ENCODE measurements at regions not wholly inside any gene's neighbourhood (a gene's known extent, or its start where the extent isn't known, plus 50 kb on each side); places are given as distances from the start of the nearest gene placed in this dataset.

- DNase-seq, result no peak
- 74 to 86% methylated on average over 3 of the region's 3 CpGs for WGBS, 2 donors (ENCODE audit: low coverage in 1 of 2)
- H3K27ac ChIP-seq, result no peak overlapping the region
- H3K27me3 ChIP-seq, result no peaks in the 10 kb centered on the region
- intact Hi-C loops (cut with DNase I; ENCODE audit: low total_unique reads) (no loop called here), in situ Hi-C loops (cut with MboI; ENCODE audit: low pct_ligation_motif_present in 1 of 4, low pct_unique_long_range_greater_than_20kb in 1 of 4, low sequenced_read_pairs in 3 of 4) (no loop called here)
- TF ChIP-seq CTCF (IDR thresholded peaks at IDR 0.05) (no peak), EP300 (IDR thresholded peaks at IDR 0.05; ENCODE audit: low read depth) (no peak), POLR2AphosphoS5 (IDR thresholded peaks at IDR 0.05) (no peak), POLR2A (IDR thresholded peaks at IDR 0.05) (no peak)
- H3K36me3 ChIP-seq, result no peaks in the 10 kb centered on the region
- no peaks in the 10 kb centered on the region for H3K9me3 ChIP-seq
- no peaks in the 10 kb centered on the region for H3K4me1 ChIP-seq
- H3K4me3 ChIP-seq, result no peak overlapping the region
Measured at GRCh38 chr6:67221226-67221625, 1413.9 kb upstream of the ADGRB3 start.

DNA sequence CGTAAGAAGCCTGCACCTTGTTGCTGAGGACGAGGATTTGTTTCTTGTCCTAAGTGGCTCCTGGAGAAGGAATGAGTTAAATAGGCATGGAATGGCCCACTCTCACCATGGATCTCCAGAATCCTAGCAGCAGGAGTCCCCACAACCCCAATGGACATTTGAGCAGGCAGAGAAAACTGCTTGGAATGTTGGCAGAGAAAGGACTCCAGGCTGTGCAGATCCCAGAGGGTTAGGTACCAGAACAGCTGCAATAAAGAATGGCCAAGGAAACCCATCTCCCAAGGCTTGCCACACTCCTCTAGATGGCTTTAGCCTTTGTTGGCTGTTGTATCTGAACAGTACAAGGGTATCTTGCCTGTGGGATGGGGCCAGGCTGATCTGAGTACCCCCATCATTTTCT lies 1415.7 kb upstream of the ADGRB3 start:
- no peak for DNase-seq
- Histone ChIP-seq H3K9me3 (no peaks in the 10 kb centered on the region), H3K4me1 (no peaks in the 10 kb centered on the region), H3K27me3 (no peaks in the 10 kb centered on the region), H3K27ac (no peak overlapping the region), H3K4me3 (no peak overlapping the region), H3K36me3 (no peaks in the 10 kb centered on the region)
- intact Hi-C loops (cut with DNase I; ENCODE audit: low total_unique reads) (no loop called here), in situ Hi-C loops (cut with MboI; ENCODE audit: low pct_ligation_motif_present in 1 of 4, low pct_unique_long_range_greater_than_20kb in 1 of 4, low sequenced_read_pairs in 3 of 4) (no loop called here)
- TF ChIP-seq POLR2AphosphoS5 (IDR thresholded peaks at IDR 0.05) (no peak), EP300 (IDR thresholded peaks at IDR 0.05; ENCODE audit: low read depth) (no peak), CTCF (IDR thresholded peaks at IDR 0.05) (no peak), POLR2A (IDR thresholded peaks at IDR 0.05) (no peak)
- 91% methylated on average over 2 of the region's 2 CpGs; no CpG with 5 or more reads in 1 of the 2 donors for WGBS, 2 donors (ENCODE audit: low coverage in 1 of 2)

GRCh38 chr6:67212584-67212983 lies 1422.5 kb upstream of the ADGRB3 start:
- intact Hi-C loops (cut with DNase I; ENCODE audit: low total_unique reads), result no loop called here
- in situ Hi-C loops (cut with MboI; ENCODE audit: low pct_ligation_motif_present in 1 of 4, low pct_unique_long_range_greater_than_20kb in 1 of 4, low sequenced_read_pairs in 3 of 4), result no loop called here
- TF ChIP-seq POLR2A (IDR thresholded peaks at IDR 0.05), result no peak
- TF ChIP-seq POLR2AphosphoS5 (IDR thresholded peaks at IDR 0.05), result no peak
- TF ChIP-seq EP300 (IDR thresholded peaks at IDR 0.05; ENCODE audit: low read depth), result no peak
- TF ChIP-seq CTCF (IDR thresholded peaks at IDR 0.05), result no peak
- Histone ChIP-seq H3K4me1 (no peaks in the 10 kb centered on the region), H3K4me3 (no peak overlapping the region), H3K27me3 (no peaks in the 10 kb centered on the region), H3K9me3 (no peaks in the 10 kb centered on the region), H3K27ac (no peak overlapping the region), H3K36me3 (no peaks in the 10 kb centered on the region)
- DNase-seq, result no peak

GRCh38 chr6:67210450-67210849 lies 1424.6 kb upstream of the ADGRB3 start:
- 64 to 69% methylated on average over 1 of the region's 1 CpG for WGBS, 2 donors (ENCODE audit: low coverage in 1 of 2)
- no peaks in the 10 kb centered on the region for H3K36me3 ChIP-seq
- H3K27me3 ChIP-seq, result no peaks in the 10 kb centered on the region
- H3K27ac ChIP-seq, result no peak overlapping the region
- H3K4me3 ChIP-seq, result no peak overlapping the region
- intact Hi-C loops (cut with DNase I; ENCODE audit: low total_unique reads) (no loop called here), in situ Hi-C loops (cut with MboI; ENCODE audit: low pct_ligation_motif_present in 1 of 4, low pct_unique_long_range_greater_than_20kb in 1 of 4, low sequenced_read_pairs in 3 of 4) (no loop called here)
- H3K9me3 ChIP-seq, result no peaks in the 10 kb centered on the region
- DNase-seq, result no peak
- TF ChIP-seq EP300 (IDR thresholded peaks at IDR 0.05; ENCODE audit: low read depth) (no peak), POLR2AphosphoS5 (IDR thresholded peaks at IDR 0.05) (no peak), POLR2A (IDR thresholded peaks at IDR 0.05) (no peak), CTCF (IDR thresholded peaks at IDR 0.05) (no peak)
- no peaks in the 10 kb centered on the region for H3K4me1 ChIP-seq
